ENCODE measurements at regions not wholly inside any gene's neighbourhood (a gene's known extent, or its start where the extent isn't known, plus 50 kb on each side); places are given as distances from the start of the nearest gene placed in this dataset.
A peak's percentile ranks its signal among the peaks of the same experiment; 100 is the strongest.

GRCh38 chr6:22021966-22022365 lies 274.9 kb downstream of the PRL start:
- intact Hi-C loops (cut with micrococcal nuclease; ENCODE audit: unreplicated experiment): no loop called here
- DNase-seq (ENCODE audit: low spot score): no peak
- H2AFZ ChIP-seq (ENCODE audit: low read length): no peak overlapping the region
- H3K4me1 ChIP-seq (ENCODE audit: insufficient read depth, low read length, poor library complexity, severe bottlenecking): peaks cover 15% of the 10 kb centered on the region
- H3K79me2 ChIP-seq (ENCODE audit: insufficient read depth, low read depth, low read length): no peaks in the 10 kb centered on the region
- no peaks in the 10 kb centered on the region for H3K36me3 ChIP-seq (ENCODE audit: insufficient read depth, low read length)
- H3K4me2 ChIP-seq (ENCODE audit: low read length): no peak overlapping the region
- H3K27ac ChIP-seq (ENCODE audit: low read depth, low read length, poor library complexity, severe bottlenecking): no peak overlapping the region
- no TSS peak for BruUV-seq (replicated peaks)
- TF ChIP-seq, protein P1, sequence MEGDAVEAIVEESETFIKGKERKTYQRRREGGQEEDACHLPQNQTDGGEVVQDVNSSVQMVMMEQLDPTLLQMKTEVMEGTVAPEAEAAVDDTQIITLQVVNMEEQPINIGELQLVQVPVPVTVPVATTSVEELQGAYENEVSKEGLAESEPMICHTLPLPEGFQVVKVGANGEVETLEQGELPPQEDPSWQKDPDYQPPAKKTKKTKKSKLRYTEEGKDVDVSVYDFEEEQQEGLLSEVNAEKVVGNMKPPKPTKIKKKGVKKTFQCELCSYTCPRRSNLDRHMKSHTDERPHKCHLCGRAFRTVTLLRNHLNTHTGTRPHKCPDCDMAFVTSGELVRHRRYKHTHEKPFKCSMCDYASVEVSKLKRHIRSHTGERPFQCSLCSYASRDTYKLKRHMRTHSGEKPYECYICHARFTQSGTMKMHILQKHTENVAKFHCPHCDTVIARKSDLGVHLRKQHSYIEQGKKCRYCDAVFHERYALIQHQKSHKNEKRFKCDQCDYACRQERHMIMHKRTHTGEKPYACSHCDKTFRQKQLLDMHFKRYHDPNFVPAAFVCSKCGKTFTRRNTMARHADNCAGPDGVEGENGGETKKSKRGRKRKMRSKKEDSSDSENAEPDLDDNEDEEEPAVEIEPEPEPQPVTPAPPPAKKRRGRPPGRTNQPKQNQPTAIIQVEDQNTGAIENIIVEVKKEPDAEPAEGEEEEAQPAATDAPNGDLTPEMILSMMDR (conservative IDR thresholded peaks at IDR 0.05; ENCODE audit: low read length): no peak
- no peak for TF ChIP-seq EZH2phosphoT487 (IDR thresholded peaks at IDR 0.05; ENCODE audit: borderline replicate concordance, low read depth, low read length)
- CTCF ChIA-PET (ENCODE audit: unreplicated experiment): no interaction called here
- POLR2A ChIA-PET: interaction anchor here (1.1 kb wide), 1 partner anchor 196 kb away, joined by 3 read pairs; no protein-coding TSS in a partner anchor
- no peak overlapping the region for H3K4me3 ChIP-seq (ENCODE audit: low read depth, low read length, poor library complexity, severe bottlenecking)
- H3K9me3 ChIP-seq (ENCODE audit: low read length): no peaks in the 10 kb centered on the region
- no peaks in the 10 kb centered on the region for H3K9me2 ChIP-seq (ENCODE audit: insufficient read depth, low read length)
- H4K20me1 ChIP-seq (ENCODE audit: insufficient read depth, low read length): no peaks in the 10 kb centered on the region

DNA sequence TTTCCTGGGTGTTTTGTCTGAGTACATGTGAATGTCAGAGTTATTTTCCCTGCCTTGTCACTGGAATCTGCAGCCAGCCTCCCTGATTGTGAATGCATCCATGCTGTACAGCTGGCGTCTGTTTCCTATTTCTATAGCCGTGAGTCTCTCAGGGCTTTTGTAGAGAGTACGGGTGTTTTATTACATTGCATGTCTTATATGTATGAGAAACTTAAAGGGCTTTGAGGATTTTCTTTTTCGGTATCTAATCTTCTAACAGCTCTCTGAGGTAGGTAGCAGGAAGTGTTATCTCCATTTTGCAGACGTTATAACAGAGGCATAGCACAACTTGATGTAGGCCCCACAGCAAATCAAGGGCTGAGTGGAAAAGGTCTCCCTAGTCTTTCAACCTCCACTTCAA lies 272.9 kb downstream of the PRL start:
- H3K4me2 ChIP-seq (ENCODE audit: low read length): no peak overlapping the region
- H3K4me1 ChIP-seq (ENCODE audit: insufficient read depth, low read length, poor library complexity, severe bottlenecking): peaks cover 23% of the 10 kb centered on the region
- no peak overlapping the region for H2AFZ ChIP-seq (ENCODE audit: low read length)
- H3K9me2 ChIP-seq (ENCODE audit: insufficient read depth, low read length): no peaks in the 10 kb centered on the region
- TF ChIP-seq, protein P1 (conservative IDR thresholded peaks at IDR 0.05; ENCODE audit: low read length): no peak
- no peak for TF ChIP-seq EZH2phosphoT487 (IDR thresholded peaks at IDR 0.05; ENCODE audit: borderline replicate concordance, low read depth, low read length)
- H3K79me2 ChIP-seq (ENCODE audit: insufficient read depth, low read depth, low read length): no peaks in the 10 kb centered on the region
- BruUV-seq (replicated peaks): no TSS peak
- intact Hi-C loops (cut with micrococcal nuclease; ENCODE audit: unreplicated experiment): no loop called here
- no peak for DNase-seq (ENCODE audit: low spot score)
- POLR2A ChIA-PET: no interaction called here
- no peak overlapping the region for H3K27ac ChIP-seq (ENCODE audit: low read depth, low read length, poor library complexity, severe bottlenecking)
- H3K4me3 ChIP-seq (ENCODE audit: low read depth, low read length, poor library complexity, severe bottlenecking): no peak overlapping the region
- CTCF ChIA-PET (ENCODE audit: unreplicated experiment): no interaction called here
- H3K36me3 ChIP-seq (ENCODE audit: insufficient read depth, low read length): no peaks in the 10 kb centered on the region
- H3K9me3 ChIP-seq (ENCODE audit: low read length): no peaks in the 10 kb centered on the region
- no peaks in the 10 kb centered on the region for H4K20me1 ChIP-seq (ENCODE audit: insufficient read depth, low read length)

- no peaks in the 10 kb centered on the region for H3K9me2 ChIP-seq (ENCODE audit: insufficient read depth, low read length)
- no peak overlapping the region for H3K27ac ChIP-seq (ENCODE audit: low read depth, low read length, poor library complexity, severe bottlenecking)
- H3K9me3 ChIP-seq (ENCODE audit: low read length): no peaks in the 10 kb centered on the region
- peak overlapping the region; percentile 64 for H3K4me2 ChIP-seq (ENCODE audit: low read length)
- H3K4me3 ChIP-seq (ENCODE audit: low read depth, low read length, poor library complexity, severe bottlenecking): peak overlapping the region; percentile 29
- ChIA-PET CTCF (ENCODE audit: unreplicated experiment) (no interaction called here), POLR2A (interaction anchor here (0.6 to 1.1 kb wide), 4 partner anchors 336 to 437 kb away, joined by 3 to 6 read pairs (median 4); no protein-coding TSS in a partner anchor)
- H3K4me1 ChIP-seq (ENCODE audit: insufficient read depth, low read length, poor library complexity, severe bottlenecking): peaks cover 23% of the 10 kb centered on the region
- H3K36me3 ChIP-seq (ENCODE audit: insufficient read depth, low read length): no peaks in the 10 kb centered on the region
- H4K20me1 ChIP-seq (ENCODE audit: insufficient read depth, low read length): no peaks in the 10 kb centered on the region
- no TSS peak for BruUV-seq (replicated peaks)
- peak; percentile 11 for DNase-seq (ENCODE audit: low spot score)
- no peak for TF ChIP-seq EZH2phosphoT487 (IDR thresholded peaks at IDR 0.05; ENCODE audit: borderline replicate concordance, low read depth, low read length)
- TF ChIP-seq, protein P1 (conservative IDR thresholded peaks at IDR 0.05; ENCODE audit: low read length): no peak
- no peaks in the 10 kb centered on the region for H3K79me2 ChIP-seq (ENCODE audit: insufficient read depth, low read depth, low read length)
- intact Hi-C loops (cut with micrococcal nuclease; ENCODE audit: unreplicated experiment): no loop called here
- peak overlapping the region; percentile 83 for H2AFZ ChIP-seq (ENCODE audit: low read length)
Observed at GRCh38 chr6:22024973-22025467, 271.8 kb downstream of the PRL start.
